ENCODE measurements at regions not wholly inside any gene's neighbourhood (a gene's known extent, or its start where the extent isn't known, plus 50 kb on each side); places are given as distances from the start of the nearest gene placed in this dataset.

- Histone ChIP-seq H2BK5ac (ENCODE audit: low read depth, low read length, poor library complexity, severe bottlenecking) (no peak overlapping the region), H4K8ac (ENCODE audit: low read length) (no peak overlapping the region), H3K14ac (ENCODE audit: low read length in 2 of 2) (no peak overlapping the region), H3K4me2 (ENCODE audit: low read length, poor library complexity, severe bottlenecking) (no peak overlapping the region), H3K27me3 (ENCODE audit: control insufficient read depth in 1 of 2, insufficient read depth in 1 of 2, low read length in 2 of 2) (no peaks in the 10 kb centered on the region), H3K36me3 (ENCODE audit: control insufficient read depth in 1 of 2, insufficient read depth in 2 of 2, low read depth in 1 of 2, low read length in 2 of 2) (no peaks in the 10 kb centered on the region), H3K9me3 (ENCODE audit: control insufficient read depth, low read length) (peaks cover 4% of the 10 kb centered on the region), H3K4me3 (ENCODE audit: insufficient read depth in 1 of 2, low read depth in 1 of 2, low read length in 2 of 2) (no peak overlapping the region), H3K23ac (ENCODE audit: low read length in 2 of 2) (no peak overlapping the region), H2BK120ac (ENCODE audit: low read depth, low read length) (no peak overlapping the region), H3K27ac (ENCODE audit: low read length, poor library complexity, severe bottlenecking) (no peak overlapping the region), H2BK12ac (ENCODE audit: low read length in 2 of 2) (no peak overlapping the region), H2BK15ac (ENCODE audit: low read depth, poor library complexity, severe bottlenecking) (no peak overlapping the region), H3K4ac (ENCODE audit: low read depth in 1 of 2, low read length in 2 of 2) (no peak overlapping the region), H2AK5ac (ENCODE audit: low read length, severe bottlenecking) (no peak overlapping the region), H3K9ac (ENCODE audit: low read length) (no peak overlapping the region), H4K91ac (ENCODE audit: low read length) (no peak overlapping the region), H2AFZ (ENCODE audit: low read depth, low read length) (no peak overlapping the region), H3K79me1 (replicated peaks; ENCODE audit: low read length, poor library complexity, severe bottlenecking) (no peaks in the 10 kb centered on the region), H3K4me1 (ENCODE audit: control insufficient read depth, insufficient read depth, low read depth, low read length) (no peaks in the 10 kb centered on the region), H3K18ac (ENCODE audit: low read depth in 1 of 2, low read length in 2 of 2) (no peak overlapping the region)
- DNase-seq: no peak
These were observed 605.7 kb downstream of the POM121L12 start for GRCh38 chr7:53641091-53641490.

- H3K4me2 ChIP-seq (ENCODE audit: low read length, poor library complexity, severe bottlenecking): no peak overlapping the region
- no peak overlapping the region for H2BK5ac ChIP-seq (ENCODE audit: low read depth, low read length, poor library complexity, severe bottlenecking)
- no peak overlapping the region for H4K91ac ChIP-seq (ENCODE audit: low read length)
- H3K79me1 ChIP-seq (replicated peaks; ENCODE audit: low read length, poor library complexity, severe bottlenecking): no peaks in the 10 kb centered on the region
- no peaks in the 10 kb centered on the region for H3K36me3 ChIP-seq (ENCODE audit: control insufficient read depth in 1 of 2, insufficient read depth in 2 of 2, low read depth in 1 of 2, low read length in 2 of 2)
- no peak overlapping the region for H2BK120ac ChIP-seq (ENCODE audit: low read depth, low read length)
- no peak overlapping the region for H3K4ac ChIP-seq (ENCODE audit: low read depth in 1 of 2, low read length in 2 of 2)
- H3K9ac ChIP-seq (ENCODE audit: low read length): no peak overlapping the region
- no peak overlapping the region for H4K8ac ChIP-seq (ENCODE audit: low read length)
- peaks cover 4% of the 10 kb centered on the region for H3K9me3 ChIP-seq (ENCODE audit: control insufficient read depth, low read length)
- H3K18ac ChIP-seq (ENCODE audit: low read depth in 1 of 2, low read length in 2 of 2): no peak overlapping the region
- peak; percentile 57 for DNase-seq
- no peak overlapping the region for H2AK5ac ChIP-seq (ENCODE audit: low read length, severe bottlenecking)
- H3K27ac ChIP-seq (ENCODE audit: low read length, poor library complexity, severe bottlenecking): peak overlapping the region; percentile 33
- H2BK15ac ChIP-seq (ENCODE audit: low read depth, poor library complexity, severe bottlenecking): no peak overlapping the region
- H3K14ac ChIP-seq (ENCODE audit: low read length in 2 of 2): no peak overlapping the region
- H3K4me3 ChIP-seq (ENCODE audit: insufficient read depth in 1 of 2, low read depth in 1 of 2, low read length in 2 of 2): no peak overlapping the region
- H2BK12ac ChIP-seq (ENCODE audit: low read length in 2 of 2): no peak overlapping the region
- no peaks in the 10 kb centered on the region for H3K27me3 ChIP-seq (ENCODE audit: control insufficient read depth in 1 of 2, insufficient read depth in 1 of 2, low read length in 2 of 2)
- no peak overlapping the region for H2AFZ ChIP-seq (ENCODE audit: low read depth, low read length)
- no peak overlapping the region for H3K23ac ChIP-seq (ENCODE audit: low read length in 2 of 2)
- WGBS: 11% methylated on average over 4 of the region's 4 CpGs
- H3K4me1 ChIP-seq (ENCODE audit: control insufficient read depth, insufficient read depth, low read depth, low read length): no peaks in the 10 kb centered on the region
These were observed 606.9 kb downstream of the POM121L12 start for GRCh38 chr7:53642361-53642760.

GRCh38 chr7:53642866-53643265 is 607.4 kb downstream of the POM121L12 start:
- H2AFZ ChIP-seq (ENCODE audit: low read depth, low read length): no peak overlapping the region
- no peak overlapping the region for H3K23ac ChIP-seq (ENCODE audit: low read length in 2 of 2)
- no peak overlapping the region for H3K18ac ChIP-seq (ENCODE audit: low read depth in 1 of 2, low read length in 2 of 2)
- no peak overlapping the region for H3K14ac ChIP-seq (ENCODE audit: low read length in 2 of 2)
- H2BK15ac ChIP-seq (ENCODE audit: low read depth, poor library complexity, severe bottlenecking): no peak overlapping the region
- no CpG with 5 or more reads among the region's 2 CpGs for WGBS
- H3K36me3 ChIP-seq (ENCODE audit: control insufficient read depth in 1 of 2, insufficient read depth in 2 of 2, low read depth in 1 of 2, low read length in 2 of 2): no peaks in the 10 kb centered on the region
- H2BK12ac ChIP-seq (ENCODE audit: low read length in 2 of 2): no peak overlapping the region
- DNase-seq: peak; percentile 44
- H3K4me2 ChIP-seq (ENCODE audit: low read length, poor library complexity, severe bottlenecking): no peak overlapping the region
- no peak overlapping the region for H3K4ac ChIP-seq (ENCODE audit: low read depth in 1 of 2, low read length in 2 of 2)
- H3K4me3 ChIP-seq (ENCODE audit: insufficient read depth in 1 of 2, low read depth in 1 of 2, low read length in 2 of 2): no peak overlapping the region
- H2BK120ac ChIP-seq (ENCODE audit: low read depth, low read length): no peak overlapping the region
- H3K4me1 ChIP-seq (ENCODE audit: control insufficient read depth, insufficient read depth, low read depth, low read length): no peaks in the 10 kb centered on the region
- no peak overlapping the region for H3K9ac ChIP-seq (ENCODE audit: low read length)
- H3K79me1 ChIP-seq (replicated peaks; ENCODE audit: low read length, poor library complexity, severe bottlenecking): no peaks in the 10 kb centered on the region
- peaks cover 6% of the 10 kb centered on the region for H3K9me3 ChIP-seq (ENCODE audit: control insufficient read depth, low read length)
- no peak overlapping the region for H2BK5ac ChIP-seq (ENCODE audit: low read depth, low read length, poor library complexity, severe bottlenecking)
- H4K91ac ChIP-seq (ENCODE audit: low read length): no peak overlapping the region
- H3K27me3 ChIP-seq (ENCODE audit: control insufficient read depth in 1 of 2, insufficient read depth in 1 of 2, low read length in 2 of 2): no peaks in the 10 kb centered on the region
- no peak overlapping the region for H2AK5ac ChIP-seq (ENCODE audit: low read length, severe bottlenecking)
- no peak overlapping the region for H4K8ac ChIP-seq (ENCODE audit: low read length)
- H3K27ac ChIP-seq (ENCODE audit: low read length, poor library complexity, severe bottlenecking): peak overlapping the region; percentile 33

- H3K4ac ChIP-seq (ENCODE audit: low read depth in 1 of 2, low read length in 2 of 2): no peak overlapping the region
- no peak overlapping the region for H3K4me2 ChIP-seq (ENCODE audit: low read length, poor library complexity, severe bottlenecking)
- no peak overlapping the region for H2AK5ac ChIP-seq (ENCODE audit: low read length, severe bottlenecking)
- no peak overlapping the region for H2BK120ac ChIP-seq (ENCODE audit: low read depth, low read length)
- no peaks in the 10 kb centered on the region for H3K79me1 ChIP-seq (replicated peaks; ENCODE audit: low read length, poor library complexity, severe bottlenecking)
- no peaks in the 10 kb centered on the region for H3K4me1 ChIP-seq (ENCODE audit: control insufficient read depth, insufficient read depth, low read depth, low read length)
- no peaks in the 10 kb centered on the region for H3K27me3 ChIP-seq (ENCODE audit: control insufficient read depth in 1 of 2, insufficient read depth in 1 of 2, low read length in 2 of 2)
- H3K36me3 ChIP-seq (ENCODE audit: control insufficient read depth in 1 of 2, insufficient read depth in 2 of 2, low read depth in 1 of 2, low read length in 2 of 2): no peaks in the 10 kb centered on the region
- peaks cover 12% of the 10 kb centered on the region for H3K9me3 ChIP-seq (ENCODE audit: control insufficient read depth, low read length)
- no peak overlapping the region for H3K27ac ChIP-seq (ENCODE audit: low read length, poor library complexity, severe bottlenecking)
- no peak overlapping the region for H3K23ac ChIP-seq (ENCODE audit: low read length in 2 of 2)
- H3K14ac ChIP-seq (ENCODE audit: low read length in 2 of 2): no peak overlapping the region
- H4K91ac ChIP-seq (ENCODE audit: low read length): no peak overlapping the region
- H4K8ac ChIP-seq (ENCODE audit: low read length): no peak overlapping the region
- H2BK12ac ChIP-seq (ENCODE audit: low read length in 2 of 2): no peak overlapping the region
- H2BK5ac ChIP-seq (ENCODE audit: low read depth, low read length, poor library complexity, severe bottlenecking): no peak overlapping the region
- no peak for DNase-seq
- no peak overlapping the region for H3K18ac ChIP-seq (ENCODE audit: low read depth in 1 of 2, low read length in 2 of 2)
- H2BK15ac ChIP-seq (ENCODE audit: low read depth, poor library complexity, severe bottlenecking): no peak overlapping the region
- H3K4me3 ChIP-seq (ENCODE audit: insufficient read depth in 1 of 2, low read depth in 1 of 2, low read length in 2 of 2): no peak overlapping the region
- H2AFZ ChIP-seq (ENCODE audit: low read depth, low read length): no peak overlapping the region
- no peak overlapping the region for H3K9ac ChIP-seq (ENCODE audit: low read length)
- 71% methylated on average over 1 of the region's 1 CpG for WGBS
These were observed 621.4 kb downstream of the POM121L12 start for GRCh38 chr7:53656881-53657280.

All from mesenchymal stem cell (in vitro differentiated cells and primary cell).